ENCODE measurements at regions not wholly inside any gene's neighbourhood (a gene's known extent, or its start where the extent isn't known, plus 50 kb on each side); places are given as distances from the start of the nearest gene placed in this dataset.

GRCh38 chr13:80483157-80483556, 142.2 kb upstream of the SPRY2 start:
- TF ChIP-seq EZH2 (IDR thresholded peaks at IDR 0.05; ENCODE audit: low read length, unreplicated experiment) = no peak
- TF ChIP-seq EZH2phosphoT487 (IDR thresholded peaks at IDR 0.05; ENCODE audit: borderline replicate concordance, low read length) = no peak
- TF ChIP-seq CTCF (conservative IDR thresholded peaks at IDR 0.05; ENCODE audit: low read depth, low read length) = no peak
